GM12878 (cell line): ENCODE measurements at regions not wholly inside any gene's neighbourhood (a gene's known extent, or its start where the extent isn't known, plus 50 kb on each side); places are given as distances from the start of the nearest gene placed in this dataset.

Experiments used
- ATAC-seq: fragments of 200-7000 bp; cut with Tn5 transposase; 3 replicates; pipeline ENCODE4 v1.9.1; 2020; ENCODE audit warnings: mild to moderate bottlenecking, moderate library complexity
- BruUV-seq: library from RNA; stranded (reverse); fragments of 400-500 nt; replicated peaks from 2 replicates; lab custom pipeline; 2021; lab: Mats Ljungman, UMichigan
- CTCF ChIA-PET: fragments of 300-600 bp; sonication (Branson Sonifier 250); formaldehyde crosslinking; extraction: SDS; loops from one replicate; lab custom pipeline; 2021; ENCODE audit warnings: inconsistent platforms; lab: Yijun Ruan, JAX
- POLR2A ChIA-PET: fragments of 350-600 bp; formaldehyde crosslinking; extraction: SDS; loops from one replicate; lab custom pipeline; 2021; ENCODE audit warnings: inconsistent platforms; lab: Charles Lee
- RAD21 ChIA-PET: fragments of 300-600 bp; sonication (Branson Sonifier 250); formaldehyde crosslinking; loops from one replicate; lab custom pipeline; 2023; ENCODE audit warnings: antibody characterized with exemption; ENCODE audit not compliant: unreplicated experiment; lab: Charles Lee
- SMC1A ChIA-PET: fragments of 300-600 bp; sonication (Branson Sonifier 250); formaldehyde crosslinking; loops from one replicate; lab custom pipeline; 2023; ENCODE audit not compliant: unreplicated experiment, uncharacterized antibody; lab: Charles Lee
- DNase-seq: peaks from one replicate; pipeline ENCODE4 v3.0.0-alpha.2; 2011; ENCODE audit warnings: low read depth, low spot score
- FAIRE-seq: peaks from 3 replicates; lab custom pipeline; 2011; peaks lifted over from hg19 to GRCh38; lab: Jason Lieb, UNC
- H2AFZ ChIP-seq: 2 replicates; pipeline ENCODE4 v1.6.0; 2011; ENCODE audit warnings: low read depth, low read length, control low read depth; ENCODE audit not compliant: control insufficient read depth
- H3K27ac ChIP-seq: 2 replicates; pipeline ENCODE4 v1.5.1; 2011; ENCODE audit warnings: control low read depth; ENCODE audit not compliant: control insufficient read depth, insufficient read depth
- H3K27me3 ChIP-seq, 2 experiments: replicated peaks in 1 of 2; 2 replicates each; pipeline versions ENCODE4 v1.6.0 to v1.6.1; 2011; ENCODE audit warnings: low read length in 1 of 2; ENCODE audit not compliant: control insufficient read depth in 2 of 2, insufficient read depth in 2 of 2
- H3K36me3 ChIP-seq, 2 experiments: 2 replicates each; pipeline ENCODE4 v1.5.1; 2011; ENCODE audit warnings: low read length in 1 of 2; ENCODE audit not compliant: control insufficient read depth in 2 of 2, insufficient read depth in 2 of 2
- H3K4me1 ChIP-seq: 2 replicates; pipeline ENCODE4 v1.6.1; 2011; ENCODE audit warnings: mild to moderate bottlenecking, low read length, moderate library complexity, mixed read lengths; ENCODE audit not compliant: control insufficient read depth, insufficient read depth
- H3K4me2 ChIP-seq: 2 replicates; pipeline ENCODE4 v1.6.0; 2011; ENCODE audit warnings: control low read depth; ENCODE audit not compliant: control insufficient read depth, insufficient read depth
- H3K4me3 ChIP-seq: fragments of 200-600 bp; sonication (generic); 2 replicates; pipeline ENCODE4 v1.5.1; 2016
- H3K79me2 ChIP-seq: 2 replicates; pipeline ENCODE4 v1.6.0; 2011; ENCODE audit warnings: low read length; ENCODE audit not compliant: control insufficient read depth, insufficient read depth
- H3K9ac ChIP-seq: 2 replicates; pipeline ENCODE4 v1.8.0; 2011; ENCODE audit warnings: low read length, control low read depth, mixed read lengths; ENCODE audit not compliant: control insufficient read depth, insufficient read depth
- H3K9me3 ChIP-seq: replicated peaks from 3 replicates; pipeline ENCODE4 v1.5.1; 2011; ENCODE audit warnings: mild to moderate bottlenecking, low read length; ENCODE audit not compliant: control insufficient read depth, insufficient read depth
- H4K20me1 ChIP-seq: 2 replicates; pipeline ENCODE4 v1.6.0; 2011; ENCODE audit not compliant: control insufficient read depth, insufficient read depth
- ESRRA ChIP-seq: IDR thresholded peaks from 2 replicates; pipeline ENCODE4 v1.6.1; 2012; ENCODE audit warnings: mild to moderate bottlenecking, low read length, improper control_type of control experiment
- ETV6 ChIP-seq, 2 experiments: fragments of 450-650 bp in 1 of 2; IDR thresholded peaks in 1 of 2; conservative IDR thresholded peaks in 1 of 2; 2 replicates each; pipeline ENCODE4 v1.6.1; 2014; ENCODE audit warnings: antibody characterized with exemption in 1 of 2, borderline replicate concordance in 1 of 2, low read depth in 1 of 2, mild to moderate bottlenecking in 1 of 2, moderate library complexity in 1 of 2
- HDGF ChIP-seq: fragments of 450-650 bp; IDR thresholded peaks from 2 replicates; pipeline ENCODE4 v1.6.1; 2016; ENCODE audit warnings: antibody characterized with exemption
- RELA ChIP-seq: fragments of 450-650 bp; IDR thresholded peaks from 2 replicates; pipeline ENCODE4 v1.8.0; 2014; ENCODE audit warnings: borderline replicate concordance; ENCODE audit not compliant: partially characterized antibody
- ZZZ3 ChIP-seq: IDR thresholded peaks from 2 replicates; pipeline ENCODE4 v1.6.1; 2011; ENCODE audit warnings: low read depth; ENCODE audit not compliant: control insufficient read depth, insufficient read length
- WGBS: methylation state at CpG from one replicate; pipeline ENCODE4 v1.1.6; 2016; ENCODE audit warnings: low lambda C conversion rate; ENCODE audit not compliant: insufficient replicate concordance, insufficient coverage; ENCODE audit errors: missing lambda C conversion rate; 5-methylcytosine and 5-hydroxymethylcytosine counted together
- in situ Hi-C: fragments of 300-500 bp; cut with MboI; formaldehyde crosslinking; loops from 9 replicates; pipeline ENCODE4 v1.14.3; 2018; ENCODE audit warnings: mixed read lengths
- intact Hi-C: fragments of 100-400 bp; cut with micrococcal nuclease; formaldehyde crosslinking; loops from one replicate; pipeline ENCODE4 v1.14.2; 2022; ENCODE audit not compliant: unreplicated experiment
- TF ChIP-seq, protein P1 (sequence below): fragments of 450-650 bp; IDR thresholded peaks from 2 replicates; pipeline ENCODE4 v1.6.1; 2017; ENCODE audit warnings: low read depth, mild to moderate bottlenecking, moderate library complexity
- TF ChIP-seq, protein P2 (sequence below): fragments of 450-650 bp; IDR thresholded peaks from 2 replicates; pipeline ENCODE4 v1.6.1; 2017; ENCODE audit warnings: mild to moderate bottlenecking
- TF ChIP-seq, protein P3 (sequence below): fragments of 450-650 bp; IDR thresholded peaks from 2 replicates; pipeline ENCODE4 v1.6.1; 2014; ENCODE audit warnings: mild to moderate bottlenecking
- TF ChIP-seq, protein P4 (sequence below): IDR thresholded peaks from 2 replicates; pipeline ENCODE4 v1.6.1; 2012; ENCODE audit warnings: mild to moderate bottlenecking, low read depth, low read length

DNA sequence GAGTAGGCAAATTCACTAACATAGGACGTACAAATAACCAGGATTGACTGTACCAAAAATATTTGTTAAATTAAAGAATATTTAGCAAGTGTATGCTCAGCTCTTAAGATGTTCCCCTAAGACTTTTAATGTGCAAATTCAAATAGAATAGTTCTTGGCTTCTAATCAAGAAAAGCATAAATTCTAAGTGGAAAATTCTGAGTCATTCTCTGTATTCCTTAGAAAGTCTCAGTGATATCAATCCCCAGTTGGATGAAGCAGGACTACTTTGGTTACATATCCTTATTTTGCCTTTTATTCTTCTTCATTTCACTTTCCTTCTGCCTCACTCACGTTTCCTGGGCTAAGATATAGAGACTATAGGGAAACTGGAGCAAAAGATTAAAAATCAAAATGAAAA is 130.2 kb downstream of the IFI44 start:
- WGBS = 15% methylated on average over 2 of the region's 2 CpGs
- H3K4me2 ChIP-seq = no peak overlapping the region
- FAIRE-seq (no peak), ATAC-seq (no peak), DNase-seq (no peak)
- H3K4me3 ChIP-seq = no peak overlapping the region
- no peak overlapping the region for H2AFZ ChIP-seq
- intact Hi-C loops = no loop called here
- H3K9ac ChIP-seq = no peak overlapping the region
- H3K27ac ChIP-seq = no peak overlapping the region
- RAD21 ChIA-PET = no interaction called here
- no TSS peak for BruUV-seq
- CTCF ChIA-PET = no interaction called here
- SMC1A ChIA-PET = no interaction called here
- H3K4me1 ChIP-seq = no peaks in the 10 kb centered on the region
- POLR2A ChIA-PET = no interaction called here
- no peaks in the 10 kb centered on the region for H3K36me3 ChIP-seq
- no peaks in the 10 kb centered on the region for H3K9me3 ChIP-seq
- H3K79me2 ChIP-seq = no peaks in the 10 kb centered on the region
- no peaks in the 10 kb centered on the region for H3K27me3 ChIP-seq
- no peaks in the 10 kb centered on the region for H4K20me1 ChIP-seq
- TF ChIP-seq, protein P1, sequence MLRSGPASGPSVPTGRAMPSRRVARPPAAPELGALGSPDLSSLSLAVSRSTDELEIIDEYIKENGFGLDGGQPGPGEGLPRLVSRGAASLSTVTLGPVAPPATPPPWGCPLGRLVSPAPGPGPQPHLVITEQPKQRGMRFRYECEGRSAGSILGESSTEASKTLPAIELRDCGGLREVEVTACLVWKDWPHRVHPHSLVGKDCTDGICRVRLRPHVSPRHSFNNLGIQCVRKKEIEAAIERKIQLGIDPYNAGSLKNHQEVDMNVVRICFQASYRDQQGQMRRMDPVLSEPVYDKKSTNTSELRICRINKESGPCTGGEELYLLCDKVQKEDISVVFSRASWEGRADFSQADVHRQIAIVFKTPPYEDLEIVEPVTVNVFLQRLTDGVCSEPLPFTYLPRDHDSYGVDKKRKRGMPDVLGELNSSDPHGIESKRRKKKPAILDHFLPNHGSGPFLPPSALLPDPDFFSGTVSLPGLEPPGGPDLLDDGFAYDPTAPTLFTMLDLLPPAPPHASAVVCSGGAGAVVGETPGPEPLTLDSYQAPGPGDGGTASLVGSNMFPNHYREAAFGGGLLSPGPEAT = no peak
- TF ChIP-seq, protein P2, sequence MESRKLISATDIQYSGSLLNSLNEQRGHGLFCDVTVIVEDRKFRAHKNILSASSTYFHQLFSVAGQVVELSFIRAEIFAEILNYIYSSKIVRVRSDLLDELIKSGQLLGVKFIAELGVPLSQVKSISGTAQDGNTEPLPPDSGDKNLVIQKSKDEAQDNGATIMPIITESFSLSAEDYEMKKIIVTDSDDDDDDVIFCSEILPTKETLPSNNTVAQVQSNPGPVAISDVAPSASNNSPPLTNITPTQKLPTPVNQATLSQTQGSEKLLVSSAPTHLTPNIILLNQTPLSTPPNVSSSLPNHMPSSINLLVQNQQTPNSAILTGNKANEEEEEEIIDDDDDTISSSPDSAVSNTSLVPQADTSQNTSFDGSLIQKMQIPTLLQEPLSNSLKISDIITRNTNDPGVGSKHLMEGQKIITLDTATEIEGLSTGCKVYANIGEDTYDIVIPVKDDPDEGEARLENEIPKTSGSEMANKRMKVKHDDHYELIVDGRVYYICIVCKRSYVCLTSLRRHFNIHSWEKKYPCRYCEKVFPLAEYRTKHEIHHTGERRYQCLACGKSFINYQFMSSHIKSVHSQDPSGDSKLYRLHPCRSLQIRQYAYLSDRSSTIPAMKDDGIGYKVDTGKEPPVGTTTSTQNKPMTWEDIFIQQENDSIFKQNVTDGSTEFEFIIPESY = no peak
- TF ChIP-seq ESRRA = no peak
- in situ Hi-C loops = no loop called here

DNA sequence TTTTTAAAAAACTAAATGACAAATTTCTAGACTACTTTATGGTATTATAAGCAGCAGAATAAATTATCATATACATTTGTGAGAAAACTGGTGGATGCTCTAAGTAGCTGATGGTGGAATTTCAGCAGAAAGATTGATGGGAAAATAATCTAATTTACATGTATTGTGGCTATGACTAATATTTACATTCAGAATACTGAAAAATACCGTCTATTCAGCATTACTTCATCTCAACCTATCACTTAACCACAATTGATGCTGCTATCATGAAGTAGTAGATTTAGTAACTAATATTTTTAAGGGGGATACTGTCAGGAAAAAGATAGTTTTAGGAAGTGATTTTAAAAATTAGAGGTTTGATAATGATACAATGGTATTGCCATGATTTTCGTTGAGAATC is 137.9 kb downstream of the IFI44 start:
- Histone ChIP-seq H3K27ac (no peak overlapping the region), H3K9me3 (no peaks in the 10 kb centered on the region), H3K4me1 (no peaks in the 10 kb centered on the region), H3K36me3 (no peaks in the 10 kb centered on the region), H3K79me2 (no peaks in the 10 kb centered on the region), H2AFZ (no peak overlapping the region), H4K20me1 (no peaks in the 10 kb centered on the region), H3K27me3 (no peaks in the 10 kb centered on the region), H3K4me2 (no peak overlapping the region), H3K9ac (no peak overlapping the region), H3K4me3 (no peak overlapping the region)
- in situ Hi-C loops (no loop called here), intact Hi-C loops (no loop called here)
- no peak for FAIRE-seq
- ATAC-seq = no peak
- ChIA-PET POLR2A (no interaction called here), CTCF (no interaction called here), RAD21 (no interaction called here), SMC1A (no interaction called here)
- WGBS = 0% methylated on average over 2 of the region's 2 CpGs
- BruUV-seq = no TSS peak
- no peak for DNase-seq
- TF ChIP-seq ZZZ3 = no peak
- TF ChIP-seq, protein P3, sequence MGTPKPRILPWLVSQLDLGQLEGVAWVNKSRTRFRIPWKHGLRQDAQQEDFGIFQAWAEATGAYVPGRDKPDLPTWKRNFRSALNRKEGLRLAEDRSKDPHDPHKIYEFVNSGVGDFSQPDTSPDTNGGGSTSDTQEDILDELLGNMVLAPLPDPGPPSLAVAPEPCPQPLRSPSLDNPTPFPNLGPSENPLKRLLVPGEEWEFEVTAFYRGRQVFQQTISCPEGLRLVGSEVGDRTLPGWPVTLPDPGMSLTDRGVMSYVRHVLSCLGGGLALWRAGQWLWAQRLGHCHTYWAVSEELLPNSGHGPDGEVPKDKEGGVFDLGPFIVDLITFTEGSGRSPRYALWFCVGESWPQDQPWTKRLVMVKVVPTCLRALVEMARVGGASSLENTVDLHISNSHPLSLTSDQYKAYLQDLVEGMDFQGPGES = no peak
- no peak for TF ChIP-seq HDGF
- no peak for TF ChIP-seq RELA
- TF ChIP-seq ETV6 (conservative IDR thresholded peaks at IDR 0.05 in 1 of 2, IDR thresholded peaks at IDR 0.05 in 1 of 2; ENCODE audit: borderline replicate concordance in 1 of 2, low read depth in 1 of 2) = no peak
- TF ChIP-seq, protein P4, sequence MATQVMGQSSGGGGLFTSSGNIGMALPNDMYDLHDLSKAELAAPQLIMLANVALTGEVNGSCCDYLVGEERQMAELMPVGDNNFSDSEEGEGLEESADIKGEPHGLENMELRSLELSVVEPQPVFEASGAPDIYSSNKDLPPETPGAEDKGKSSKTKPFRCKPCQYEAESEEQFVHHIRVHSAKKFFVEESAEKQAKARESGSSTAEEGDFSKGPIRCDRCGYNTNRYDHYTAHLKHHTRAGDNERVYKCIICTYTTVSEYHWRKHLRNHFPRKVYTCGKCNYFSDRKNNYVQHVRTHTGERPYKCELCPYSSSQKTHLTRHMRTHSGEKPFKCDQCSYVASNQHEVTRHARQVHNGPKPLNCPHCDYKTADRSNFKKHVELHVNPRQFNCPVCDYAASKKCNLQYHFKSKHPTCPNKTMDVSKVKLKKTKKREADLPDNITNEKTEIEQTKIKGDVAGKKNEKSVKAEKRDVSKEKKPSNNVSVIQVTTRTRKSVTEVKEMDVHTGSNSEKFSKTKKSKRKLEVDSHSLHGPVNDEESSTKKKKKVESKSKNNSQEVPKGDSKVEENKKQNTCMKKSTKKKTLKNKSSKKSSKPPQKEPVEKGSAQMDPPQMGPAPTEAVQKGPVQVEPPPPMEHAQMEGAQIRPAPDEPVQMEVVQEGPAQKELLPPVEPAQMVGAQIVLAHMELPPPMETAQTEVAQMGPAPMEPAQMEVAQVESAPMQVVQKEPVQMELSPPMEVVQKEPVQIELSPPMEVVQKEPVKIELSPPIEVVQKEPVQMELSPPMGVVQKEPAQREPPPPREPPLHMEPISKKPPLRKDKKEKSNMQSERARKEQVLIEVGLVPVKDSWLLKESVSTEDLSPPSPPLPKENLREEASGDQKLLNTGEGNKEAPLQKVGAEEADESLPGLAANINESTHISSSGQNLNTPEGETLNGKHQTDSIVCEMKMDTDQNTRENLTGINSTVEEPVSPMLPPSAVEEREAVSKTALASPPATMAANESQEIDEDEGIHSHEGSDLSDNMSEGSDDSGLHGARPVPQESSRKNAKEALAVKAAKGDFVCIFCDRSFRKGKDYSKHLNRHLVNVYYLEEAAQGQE = no peak
